K562 (cell line): ENCODE measurements at regions not wholly inside any gene's neighbourhood (a gene's known extent, or its start where the extent isn't known, plus 50 kb on each side); places are given as distances from the start of the nearest gene placed in this dataset.
"Not testable (repeated sequence)": the region's sequence is repeated elsewhere in the genome, so short reads cannot be mapped to it uniquely, and the experiment has no call there.

Experiments
- ATAC-seq: fragments of 200-7000 bp; cut with Tn5 transposase; 3 replicates; pipeline ENCODE4 v1.9.1; 2020; ENCODE audit warnings: moderate library complexity
- BruUV-seq: library from RNA; stranded (reverse); fragments of 400-500 nt; replicated peaks from 2 replicates; lab custom pipeline; 2021; lab: Mats Ljungman, UMichigan
- CTCF ChIA-PET: fragments of 300-600 bp; formaldehyde crosslinking; extraction: SDS; loops from one replicate; lab custom pipeline; 2021; ENCODE audit warnings: low intra/inter-chr PET ratio; lab: Yijun Ruan, JAX
- POLR2A ChIA-PET: fragments of 300-600, 350-650 bp; sonication (Branson Sonifier 250); formaldehyde crosslinking; extraction: SDS; loops from one replicate; lab custom pipeline; 2021; ENCODE audit warnings: antibody characterized with exemption, inconsistent platforms; lab: Yijun Ruan, JAX
- DNase-seq, 4 experiments: peaks; one replicate each; pipeline versions ENCODE4 v3.0.0 to v3.0.0-alpha.2; 2011 to 2018; ENCODE audit warnings: low spot score in 3 of 4, mixed read lengths in 3 of 4; ENCODE audit errors: extremely low read depth in 1 of 4
- FAIRE-seq: peaks from 2 replicates; lab custom pipeline; 2011; peaks lifted over from hg19 to GRCh38; lab: Jason Lieb, UNC
- H2AFZ ChIP-seq: 2 replicates; pipeline ENCODE4 v1.6.0; 2011; ENCODE audit warnings: low read depth, low read length, control low read depth, inconsistent platforms
- H3K27ac ChIP-seq: fragments of 200-600 bp; 3 replicates; pipeline ENCODE4 v1.8.0; 2011; ENCODE audit warnings: low read depth, mild to moderate bottlenecking, control low read depth, inconsistent platforms, low read length, moderate library complexity, mixed read lengths; ENCODE audit errors: extremely low read depth
- H3K27me3 ChIP-seq, 2 experiments: fragments of 300-600 bp in 1 of 2; 2 replicates in 1 of 2; 3 replicates in 1 of 2; pipeline versions ENCODE4 v1.6.0 to v1.8.0; 2011; ENCODE audit warnings: inconsistent platforms in 2 of 2, low read length in 2 of 2, mild to moderate bottlenecking in 1 of 2, mixed read lengths in 1 of 2, moderate library complexity in 1 of 2; ENCODE audit not compliant: control insufficient read depth in 2 of 2, insufficient read depth in 2 of 2
- H3K36me3 ChIP-seq: fragments of 300-600 bp; 3 replicates; pipeline ENCODE4 v1.8.0; 2011; ENCODE audit warnings: mild to moderate bottlenecking, low read length, inconsistent platforms; ENCODE audit not compliant: control insufficient read depth, insufficient read depth
- H3K4me1 ChIP-seq, 2 experiments: fragments of 200-600 bp in 1 of 2; replicated peaks in 1 of 2; 2 replicates in 1 of 2; 3 replicates in 1 of 2; pipeline versions ENCODE4 v1.5.1 to v1.8.0; 2011; ENCODE audit warnings: inconsistent platforms in 2 of 2, low read length in 2 of 2, mild to moderate bottlenecking in 1 of 2, mixed read lengths in 1 of 2, moderate library complexity in 1 of 2; ENCODE audit not compliant: control insufficient read depth in 2 of 2, insufficient read depth in 2 of 2
- H3K4me2 ChIP-seq: 2 replicates; pipeline ENCODE4 v1.6.1; 2011; ENCODE audit warnings: low read length, control low read depth, inconsistent platforms, mixed read lengths; ENCODE audit not compliant: insufficient read depth
- H3K4me3 ChIP-seq: fragments of 200-600 bp; sonication (generic), shearing (Covaris generic); 2 replicates; pipeline ENCODE4 v1.5.1; 2016; ENCODE audit warnings: control low read depth, inconsistent platforms
- H3K79me2 ChIP-seq: fragments of 200-600 bp; 3 replicates; pipeline ENCODE4 v1.8.0; 2011; ENCODE audit warnings: low read length, inconsistent platforms; ENCODE audit not compliant: control insufficient read depth, insufficient read depth
- H3K9ac ChIP-seq, 2 experiments: 2 replicates each; pipeline versions ENCODE4 v1.6.0 to v1.6.1; 2011; ENCODE audit warnings: low read depth in 2 of 2, low read length in 2 of 2, control low read depth in 1 of 2, inconsistent platforms in 1 of 2, mild to moderate bottlenecking in 1 of 2, mixed read lengths in 1 of 2; ENCODE audit not compliant: insufficient read depth in 1 of 2
- H3K9me1 ChIP-seq: one replicate; pipeline ENCODE4 v1.6.0; 2011; ENCODE audit warnings: inconsistent platforms, mild to moderate bottlenecking, low read length, moderate library complexity; ENCODE audit not compliant: control insufficient read depth, insufficient read depth
- H3K9me3 ChIP-seq: replicated peaks from 2 replicates; pipeline ENCODE4 v1.5.1; 2011; ENCODE audit warnings: low read depth, low read length, inconsistent platforms; ENCODE audit not compliant: control insufficient read depth, insufficient read depth
- H4K20me1 ChIP-seq: replicated peaks from 2 replicates; pipeline ENCODE4 v1.6.1; 2011; ENCODE audit warnings: low read length, inconsistent platforms, mixed read lengths; ENCODE audit not compliant: control insufficient read depth, insufficient read depth
- PPARD ChIP-seq: fragments of 250-450 bp; sonication (Bioruptor Pico); IDR thresholded peaks from 2 replicates; pipeline ENCODE4 v1.8.0; 2022; ENCODE audit warnings: inconsistent platforms, mild to moderate bottlenecking, moderate library complexity
- ZNF165 ChIP-seq: fragments of 250-450 bp; sonication (Bioruptor Pico); IDR thresholded peaks from 2 replicates; pipeline ENCODE4 v1.4.0; 2020; ENCODE audit warnings: borderline replicate concordance
- WGBS: fragments of 100-300 bp; shearing (Covaris generic); methylation state at CpG from one replicate; pipeline ENCODE4 v1.1.6; 2016; ENCODE audit warnings: low coverage, mixed read lengths; ENCODE audit not compliant: insufficient coverage; ENCODE audit errors: missing lambda C conversion rate; 5-methylcytosine and 5-hydroxymethylcytosine counted together
- in situ Hi-C: fragments of 300-500 bp; cut with MboI; formaldehyde crosslinking; loops from 4 replicates; pipeline ENCODE4 v1.15.0; 2018; ENCODE audit warnings: inconsistent platforms, mixed read lengths
- intact Hi-C: fragments of 100-400 bp; cut with micrococcal nuclease; formaldehyde crosslinking; loops from 2 replicates; pipeline ENCODE4 v1.14.2; 2022
- TF ChIP-seq, protein P1 (sequence below): IDR thresholded peaks from 2 replicates; pipeline ENCODE4 v1.6.1; 2016; ENCODE audit warnings: missing genetic modification characterization, missing compliant biosample characterization

DNA sequence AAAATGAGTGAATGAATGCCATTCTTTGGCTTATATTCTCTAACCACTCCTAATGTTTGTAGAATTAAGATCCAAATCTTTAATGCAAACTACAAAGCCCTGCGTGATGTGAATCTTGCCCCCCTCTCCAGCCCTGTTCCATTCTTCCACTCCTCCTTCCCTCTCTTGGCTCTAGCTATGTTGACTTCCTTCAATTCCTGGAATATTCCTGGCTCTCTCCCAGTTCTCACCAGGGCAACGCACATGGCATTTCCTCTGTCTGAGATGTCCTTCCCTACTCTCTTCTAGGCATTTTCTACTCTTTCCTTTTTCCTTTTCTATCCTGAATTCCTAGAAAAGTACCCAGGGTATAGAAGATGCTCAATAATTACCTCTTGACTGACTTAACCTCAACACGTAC lies 446.0 kb upstream of the ADAMTS9 start:
- not testable (repeated sequence) for ATAC-seq, FAIRE-seq

DNA sequence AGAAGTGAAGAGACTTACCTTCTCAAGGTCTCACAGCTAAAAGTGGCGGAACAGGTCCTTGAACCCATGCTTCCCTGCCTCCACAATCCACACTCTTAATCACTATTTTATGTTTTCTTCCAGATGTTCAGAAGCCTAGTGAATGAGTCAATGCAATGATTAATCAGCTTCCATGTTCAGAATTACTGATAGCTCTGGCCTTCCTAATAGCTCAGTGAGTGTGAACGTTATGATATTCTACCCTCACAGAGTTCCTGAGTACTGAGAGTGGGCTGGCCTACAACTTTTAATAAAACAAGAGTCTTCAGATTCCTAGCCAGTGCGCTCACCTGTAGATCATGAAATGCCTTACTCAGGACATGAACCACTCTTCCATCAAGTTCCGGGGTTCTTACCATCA lies 443.0 kb upstream of the ADAMTS9 start:
- BruUV-seq: no TSS peak
- POLR2A ChIA-PET: no interaction called here

More for the DNA sequence above, 446.0 kb upstream of the ADAMTS9 start:
- BruUV-seq, in situ Hi-C loops, H2AFZ ChIP-seq, H3K9me1 ChIP-seq, DNase-seq, H3K9me3 ChIP-seq, H3K9ac ChIP-seq, intact Hi-C loops, POLR2A ChIA-PET, H3K4me2 ChIP-seq, H3K79me2 ChIP-seq, H3K27me3 ChIP-seq, H3K4me3 ChIP-seq, H3K4me1 ChIP-seq, H3K36me3 ChIP-seq, H3K27ac ChIP-seq, H4K20me1 ChIP-seq: not testable (repeated sequence)
- CTCF ChIA-PET: interaction anchor here (0.6 kb wide), 1 partner anchor 32 kb away, joined by 3 read pairs; no protein-coding TSS in a partner anchor
- 3% methylated on average over 3 of the region's 3 CpGs for WGBS

More for the DNA sequence above, 443.0 kb upstream of the ADAMTS9 start:
- Histone ChIP-seq H3K9me3 (no peaks in the 10 kb centered on the region), H3K27me3 (no peaks in the 10 kb centered on the region), H3K9me1 (no peaks in the 10 kb centered on the region), H3K9ac (no peak overlapping the region), H2AFZ (0 out of 2 replicates have a peak overlapping the region, but pooled peaks have one; percentile 4), H4K20me1 (no peaks in the 10 kb centered on the region), H3K4me3 (no peak overlapping the region), H3K4me1 (no peaks in the 10 kb centered on the region), H3K27ac (no peak overlapping the region), H3K4me2 (no peak overlapping the region), H3K36me3 (no peaks in the 10 kb centered on the region), H3K79me2 (no peaks in the 10 kb centered on the region)
- FAIRE-seq: no peak
- no peak for ATAC-seq
- intact Hi-C loops: no loop called here
- TF ChIP-seq ZNF165 (CRISPR knock-in tag) (no peak), PPARD (CRISPR knock-in tag) (no peak)
- TF ChIP-seq, protein P1, sequence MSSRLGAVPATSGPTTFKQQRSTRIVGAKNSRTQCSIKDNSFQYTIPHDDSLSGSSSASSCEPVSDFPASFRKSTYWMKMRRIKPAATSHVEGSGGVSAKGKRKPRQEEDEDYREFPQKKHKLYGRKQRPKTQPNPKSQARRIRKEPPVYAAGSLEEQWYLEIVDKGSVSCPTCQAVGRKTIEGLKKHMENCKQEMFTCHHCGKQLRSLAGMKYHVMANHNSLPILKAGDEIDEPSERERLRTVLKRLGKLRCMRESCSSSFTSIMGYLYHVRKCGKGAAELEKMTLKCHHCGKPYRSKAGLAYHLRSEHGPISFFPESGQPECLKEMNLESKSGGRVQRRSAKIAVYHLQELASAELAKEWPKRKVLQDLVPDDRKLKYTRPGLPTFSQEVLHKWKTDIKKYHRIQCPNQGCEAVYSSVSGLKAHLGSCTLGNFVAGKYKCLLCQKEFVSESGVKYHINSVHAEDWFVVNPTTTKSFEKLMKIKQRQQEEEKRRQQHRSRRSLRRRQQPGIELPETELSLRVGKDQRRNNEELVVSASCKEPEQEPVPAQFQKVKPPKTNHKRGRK (tag): no peak
- 39% methylated on average over 4 of the region's 4 CpGs for WGBS
- in situ Hi-C loops: no loop called here
- DNase-seq: no peak
- CTCF ChIA-PET: no interaction called here
